ENCODE measurements at regions not wholly inside any gene's neighbourhood (a gene's known extent, or its start where the extent isn't known, plus 50 kb on each side); places are given as distances from the start of the nearest gene placed in this dataset.
A peak's percentile ranks its signal among the peaks of the same experiment; 100 is the strongest.

- no peaks in the 10 kb centered on the region for H3K79me2 ChIP-seq (ENCODE audit: control insufficient read depth, insufficient read depth, low read length, poor library complexity)
- no CpG with 5 or more reads among the region's 5 CpGs for WGBS (ENCODE audit: extremely low coverage, insufficient coverage, insufficient read length)
- DNase-seq, result no peak
- no peaks in the 10 kb centered on the region for H3K4me1 ChIP-seq (ENCODE audit: control insufficient read depth in 1 of 2, insufficient read depth in 2 of 2, low read length in 2 of 2)
- H3K4ac ChIP-seq (ENCODE audit: low read depth, low read length), result no peak overlapping the region
- no peaks in the 10 kb centered on the region for H3K9me3 ChIP-seq (ENCODE audit: insufficient read depth, low read depth, low read length)
- H3K27ac ChIP-seq (ENCODE audit: low read depth, low read length), result no peak overlapping the region
- H3K18ac ChIP-seq (ENCODE audit: low read length), result no peak overlapping the region
- H3K4me3 ChIP-seq (ENCODE audit: low read depth, low read length), result no peak overlapping the region
- no peak overlapping the region for H4K12ac ChIP-seq (ENCODE audit: low read depth, low read length)
- H2AFZ ChIP-seq (ENCODE audit: insufficient read depth, low read length, poor library complexity), result no peak overlapping the region
- H4K8ac ChIP-seq (ENCODE audit: low read depth, low read length), result no peak overlapping the region
- no peak overlapping the region for H3K9ac ChIP-seq (ENCODE audit: low read length)
- no peak overlapping the region for H3K23ac ChIP-seq (ENCODE audit: low read length)
- H3K27me3 ChIP-seq (ENCODE audit: insufficient read depth, low read length), result no peaks in the 10 kb centered on the region
- no peak overlapping the region for H3K4me2 ChIP-seq (ENCODE audit: low read length)
- H4K91ac ChIP-seq (ENCODE audit: low read depth, low read length), result no peak overlapping the region
- no peaks in the 10 kb centered on the region for H3K79me1 ChIP-seq (ENCODE audit: low read length)
- H2BK120ac ChIP-seq (ENCODE audit: insufficient read depth, low read length, poor library complexity), result no peak overlapping the region
- no peak overlapping the region for H2BK5ac ChIP-seq (ENCODE audit: low read depth, low read length, poor library complexity)
- no peak overlapping the region for H2BK12ac ChIP-seq (ENCODE audit: low read length)
- no peak overlapping the region for H2AK5ac ChIP-seq (ENCODE audit: low read length)
- H3K14ac ChIP-seq (ENCODE audit: low read length), result no peak overlapping the region
- H3K36me3 ChIP-seq (ENCODE audit: control insufficient read depth in 1 of 2, insufficient read depth in 2 of 2, low read length in 2 of 2), result no peaks in the 10 kb centered on the region
Observed at GRCh38 chr15:81819924-81820635, 225.7 kb downstream of the MEX3B start.

- H3K18ac ChIP-seq (ENCODE audit: low read length), result no peak overlapping the region
- no peaks in the 10 kb centered on the region for H3K9me3 ChIP-seq (ENCODE audit: insufficient read depth, low read depth, low read length)
- no peaks in the 10 kb centered on the region for H3K79me1 ChIP-seq (ENCODE audit: low read length)
- no peak overlapping the region for H2BK5ac ChIP-seq (ENCODE audit: low read depth, low read length, poor library complexity)
- H4K12ac ChIP-seq (ENCODE audit: low read depth, low read length), result no peak overlapping the region
- H3K4me2 ChIP-seq (ENCODE audit: low read length), result no peak overlapping the region
- no peak overlapping the region for H4K91ac ChIP-seq (ENCODE audit: low read depth, low read length)
- no peaks in the 10 kb centered on the region for H3K27me3 ChIP-seq (ENCODE audit: insufficient read depth, low read length)
- no peak overlapping the region for H3K23ac ChIP-seq (ENCODE audit: low read length)
- no peaks in the 10 kb centered on the region for H3K36me3 ChIP-seq (ENCODE audit: control insufficient read depth in 1 of 2, insufficient read depth in 2 of 2, low read length in 2 of 2)
- no peak overlapping the region for H2AFZ ChIP-seq (ENCODE audit: insufficient read depth, low read length, poor library complexity)
- no peak overlapping the region for H2BK120ac ChIP-seq (ENCODE audit: insufficient read depth, low read length, poor library complexity)
- no peaks in the 10 kb centered on the region for H3K79me2 ChIP-seq (ENCODE audit: control insufficient read depth, insufficient read depth, low read length, poor library complexity)
- H3K9ac ChIP-seq (ENCODE audit: low read length), result no peak overlapping the region
- H3K14ac ChIP-seq (ENCODE audit: low read length), result no peak overlapping the region
- H3K4me1 ChIP-seq (ENCODE audit: control insufficient read depth in 1 of 2, insufficient read depth in 2 of 2, low read length in 2 of 2), result no peaks in the 10 kb centered on the region
- DNase-seq, result no peak
- H2BK12ac ChIP-seq (ENCODE audit: low read length), result no peak overlapping the region
- no CpG with 5 or more reads among the region's 7 CpGs for WGBS (ENCODE audit: extremely low coverage, insufficient coverage, insufficient read length)
- no peak overlapping the region for H2AK5ac ChIP-seq (ENCODE audit: low read length)
- no peak overlapping the region for H3K4ac ChIP-seq (ENCODE audit: low read depth, low read length)
- H3K27ac ChIP-seq (ENCODE audit: low read depth, low read length), result no peak overlapping the region
- H3K4me3 ChIP-seq (ENCODE audit: low read depth, low read length), result no peak overlapping the region
- H4K8ac ChIP-seq (ENCODE audit: low read depth, low read length), result no peak overlapping the region
Observed at GRCh38 chr15:81814882-81815455, 230.8 kb downstream of the MEX3B start.

GRCh38 chr15:81813215-81813614 lies 232.6 kb downstream of the MEX3B start:
- H3K4me2 ChIP-seq (ENCODE audit: low read length), result no peak overlapping the region
- H4K8ac ChIP-seq (ENCODE audit: low read depth, low read length), result no peak overlapping the region
- H3K9me3 ChIP-seq (ENCODE audit: insufficient read depth, low read depth, low read length), result no peaks in the 10 kb centered on the region
- H3K14ac ChIP-seq (ENCODE audit: low read length), result no peak overlapping the region
- no peak overlapping the region for H4K12ac ChIP-seq (ENCODE audit: low read depth, low read length)
- peak; percentile 40 to 76 for DNase-seq
- H3K4ac ChIP-seq (ENCODE audit: low read depth, low read length), result no peak overlapping the region
- no peak overlapping the region for H3K9ac ChIP-seq (ENCODE audit: low read length)
- no peak overlapping the region for H2BK5ac ChIP-seq (ENCODE audit: low read depth, low read length, poor library complexity)
- no peaks in the 10 kb centered on the region for H3K79me1 ChIP-seq (ENCODE audit: low read length)
- H2AK5ac ChIP-seq (ENCODE audit: low read length), result no peak overlapping the region
- WGBS (ENCODE audit: extremely low coverage, insufficient coverage, insufficient read length), result no CpG with 5 or more reads among the region's 3 CpGs
- no peak overlapping the region for H3K23ac ChIP-seq (ENCODE audit: low read length)
- no peaks in the 10 kb centered on the region for H3K36me3 ChIP-seq (ENCODE audit: control insufficient read depth in 1 of 2, insufficient read depth in 2 of 2, low read length in 2 of 2)
- no peak overlapping the region for H2AFZ ChIP-seq (ENCODE audit: insufficient read depth, low read length, poor library complexity)
- no peak overlapping the region for H3K4me3 ChIP-seq (ENCODE audit: low read depth, low read length)
- no peak overlapping the region for H4K91ac ChIP-seq (ENCODE audit: low read depth, low read length)
- no peaks in the 10 kb centered on the region for H3K27me3 ChIP-seq (ENCODE audit: insufficient read depth, low read length)
- H3K18ac ChIP-seq (ENCODE audit: low read length), result no peak overlapping the region
- H3K27ac ChIP-seq (ENCODE audit: low read depth, low read length), result no peak overlapping the region
- H2BK120ac ChIP-seq (ENCODE audit: insufficient read depth, low read length, poor library complexity), result no peak overlapping the region
- H2BK12ac ChIP-seq (ENCODE audit: low read length), result no peak overlapping the region
- no peaks in the 10 kb centered on the region for H3K4me1 ChIP-seq (ENCODE audit: control insufficient read depth in 1 of 2, insufficient read depth in 2 of 2, low read length in 2 of 2)
- H3K79me2 ChIP-seq (ENCODE audit: control insufficient read depth, insufficient read depth, low read length, poor library complexity), result no peaks in the 10 kb centered on the region

- H2AFZ ChIP-seq (ENCODE audit: insufficient read depth, low read length, poor library complexity), result no peak overlapping the region
- no peak overlapping the region for H2BK5ac ChIP-seq (ENCODE audit: low read depth, low read length, poor library complexity)
- H3K79me1 ChIP-seq (ENCODE audit: low read length), result no peaks in the 10 kb centered on the region
- no peak overlapping the region for H3K18ac ChIP-seq (ENCODE audit: low read length)
- no peak overlapping the region for H2BK120ac ChIP-seq (ENCODE audit: insufficient read depth, low read length, poor library complexity)
- H3K4ac ChIP-seq (ENCODE audit: low read depth, low read length), result no peak overlapping the region
- H3K27ac ChIP-seq (ENCODE audit: low read depth, low read length), result no peak overlapping the region
- no peaks in the 10 kb centered on the region for H3K79me2 ChIP-seq (ENCODE audit: control insufficient read depth, insufficient read depth, low read length, poor library complexity)
- no peak overlapping the region for H3K14ac ChIP-seq (ENCODE audit: low read length)
- H4K12ac ChIP-seq (ENCODE audit: low read depth, low read length), result no peak overlapping the region
- no peak overlapping the region for H2AK5ac ChIP-seq (ENCODE audit: low read length)
- H4K8ac ChIP-seq (ENCODE audit: low read depth, low read length), result no peak overlapping the region
- WGBS (ENCODE audit: extremely low coverage, insufficient coverage, insufficient read length), result no CpG with 5 or more reads among the region's 7 CpGs
- no peaks in the 10 kb centered on the region for H3K36me3 ChIP-seq (ENCODE audit: control insufficient read depth in 1 of 2, insufficient read depth in 2 of 2, low read length in 2 of 2)
- no peak overlapping the region for H3K23ac ChIP-seq (ENCODE audit: low read length)
- no peak overlapping the region for H2BK12ac ChIP-seq (ENCODE audit: low read length)
- H3K4me2 ChIP-seq (ENCODE audit: low read length), result no peak overlapping the region
- H3K27me3 ChIP-seq (ENCODE audit: insufficient read depth, low read length), result no peaks in the 10 kb centered on the region
- H3K9ac ChIP-seq (ENCODE audit: low read length), result no peak overlapping the region
- H3K4me3 ChIP-seq (ENCODE audit: low read depth, low read length), result no peak overlapping the region
- no peaks in the 10 kb centered on the region for H3K9me3 ChIP-seq (ENCODE audit: insufficient read depth, low read depth, low read length)
- no peak for DNase-seq
- no peaks in the 10 kb centered on the region for H3K4me1 ChIP-seq (ENCODE audit: control insufficient read depth in 1 of 2, insufficient read depth in 2 of 2, low read length in 2 of 2)
- no peak overlapping the region for H4K91ac ChIP-seq (ENCODE audit: low read depth, low read length)
Observed at GRCh38 chr15:81812456-81812855, 233.4 kb downstream of the MEX3B start.
